ENCODE measurements at regions not wholly inside any gene's neighbourhood (a gene's known extent, or its start where the extent isn't known, plus 50 kb on each side); places are given as distances from the start of the nearest gene placed in this dataset.
"Not testable (repeated sequence)": the region's sequence is repeated elsewhere in the genome, so short reads cannot be mapped to it uniquely, and the experiment has no call there.

GRCh38 chr5:34189752-34190411, 146.9 kb upstream of the C1QTNF3 start:
- peak; percentile 17 for DNase-seq

GRCh38 chr5:34190466-34190865, 147.5 kb upstream of the C1QTNF3 start:
- not testable (repeated sequence) for DNase-seq

GRCh38 chr5:34191279-34191744, 148.3 kb upstream of the C1QTNF3 start:
- DNase-seq: not testable (repeated sequence)

- DNase-seq: peak; percentile 15
Observed at GRCh38 chr5:34192064-34192922, 149.3 kb upstream of the C1QTNF3 start.

GRCh38 chr5:34192923-34193262, 149.9 kb upstream of the C1QTNF3 start:
- not testable (repeated sequence) for DNase-seq

- DNase-seq: not testable (repeated sequence)
Observed at GRCh38 chr5:34193297-34193696, 150.3 kb upstream of the C1QTNF3 start.

GRCh38 chr5:34193804-34194203, 150.8 kb upstream of the C1QTNF3 start:
- not testable (repeated sequence) for DNase-seq

- DNase-seq: not testable (repeated sequence)
Observed at GRCh38 chr5:34196091-34196490, 153.1 kb upstream of the C1QTNF3 start.

GRCh38 chr5:34205347-34205746, 162.3 kb upstream of the C1QTNF3 start:
- DNase-seq: not testable (repeated sequence)

GRCh38 chr5:34217386-34217785, 174.4 kb upstream of the C1QTNF3 start:
- DNase-seq: not testable (repeated sequence)

GRCh38 chr5:34221329-34222073, 178.5 kb upstream of the C1QTNF3 start:
- DNase-seq: not testable (repeated sequence)

- not testable (repeated sequence) for DNase-seq
Observed at GRCh38 chr5:34223158-34223557, 180.1 kb upstream of the C1QTNF3 start.

GRCh38 chr5:34230402-34230801, 187.4 kb upstream of the C1QTNF3 start:
- DNase-seq: not testable (repeated sequence)

GRCh38 chr5:34243802-34244201, 200.8 kb upstream of the C1QTNF3 start:
- DNase-seq: not testable (repeated sequence)

GRCh38 chr5:34244281-34245031, 201.4 kb upstream of the C1QTNF3 start:
- DNase-seq: peak; percentile 83

- not testable (repeated sequence) for DNase-seq
Observed at GRCh38 chr5:34245032-34245394, 202.0 kb upstream of the C1QTNF3 start.

- peak; percentile 6 for DNase-seq
Observed at GRCh38 chr5:34245813-34246212, 202.8 kb upstream of the C1QTNF3 start.

GRCh38 chr5:34258598-34258997, 215.6 kb upstream of the C1QTNF3 start:
- DNase-seq: not testable (repeated sequence)

- not testable (repeated sequence) for DNase-seq
Observed at GRCh38 chr5:34261020-34261419, 218.0 kb upstream of the C1QTNF3 start.

- DNase-seq: not testable (repeated sequence)
Observed at GRCh38 chr5:34266151-34266550, 223.1 kb upstream of the C1QTNF3 start.

- not testable (repeated sequence) for DNase-seq
Observed at GRCh38 chr5:34296759-34297158, 253.7 kb upstream of the C1QTNF3 start.

- DNase-seq: not testable (repeated sequence)
Observed at GRCh38 chr5:34329201-34329600, 286.2 kb upstream of the C1QTNF3 start.
